Ovary (tissue), 7 donors: ENCODE measurements at regions not wholly inside any gene's neighbourhood (a gene's known extent, or its start where the extent isn't known, plus 50 kb on each side); places are given as distances from the start of the nearest gene placed in this dataset.
"Not testable (repeated sequence)": the region's sequence is repeated elsewhere in the genome, so short reads cannot be mapped to it uniquely, and the experiment has no call there.

ENCODE experiments used
- DNase-seq, 5 donors: peaks; one replicate each; pipeline ENCODE4 v3.0.0-alpha.2; 2019 to 2020
- H3K27ac ChIP-seq, 2 donors: fragments of 200-600 bp; one replicate each; pipeline versions ENCODE4 v1.5.1 to v1.8.0; 2019 to 2022
- H3K27me3 ChIP-seq: fragments of 200-600 bp; one replicate; pipeline ENCODE4 v1.8.0; 2022
- H3K36me3 ChIP-seq: fragments of 200-600 bp; sonication (generic); one replicate; pipeline ENCODE4 v1.5.1; 2019
- H3K4me1 ChIP-seq: one replicate; pipeline ENCODE4 v1.8.1; 2013; ENCODE audit warnings: mild to moderate bottlenecking, moderate library complexity; ENCODE audit not compliant: insufficient read depth
- H3K4me3 ChIP-seq: fragments of 200-600 bp; sonication (generic); one replicate; pipeline ENCODE4 v1.5.1; 2017
- H3K9me3 ChIP-seq, 2 donors: fragments of 200-600 bp in 1 of 2; sonication (generic) in 1 of 2; one replicate each; pipeline versions ENCODE4 v1.5.1 to v1.8.1; 2013 to 2019; ENCODE audit warnings: mild to moderate bottlenecking in 1 of 2, moderate library complexity in 1 of 2
- CTCF ChIP-seq, 3 donors: fragments of 450-650 bp in 2 of 3; fragments of 200-600 bp in 1 of 3; IDR thresholded peaks; one replicate each; pipeline versions ENCODE4 v1.5.1 to v1.8.0; 2016 to 2022; ENCODE audit warnings: antibody characterized with exemption in 3 of 3, mild to moderate bottlenecking in 1 of 3
- EP300 ChIP-seq: sonication (generic); formaldehyde crosslinking; IDR thresholded peaks from one replicate; pipeline ENCODE4 v1.6.1; 2017; ENCODE audit warnings: antibody characterized with exemption
- POLR2A ChIP-seq: fragments of 450-650 bp; IDR thresholded peaks from one replicate; pipeline ENCODE4 v1.6.1; 2017; ENCODE audit warnings: antibody characterized with exemption, mild to moderate bottlenecking, moderate library complexity
- WGBS, 3 donors: extraction: QIAGEN DNeasy Blood & Tissue Kit in 1 of 3; methylation state at CpG; one replicate each; pipeline versions ENCODE4 v1.1.5 to v1.1.7; 2013 to 2017; 5-methylcytosine and 5-hydroxymethylcytosine counted together
- intact Hi-C, 4 donors: fragments of 100-400 bp; cut with DNase I; formaldehyde crosslinking; loops; one replicate each; pipeline versions ENCODE4 v1.11.0 to v1.15.1; 2022 to 2023
- donor health status: DM: no; HTN: no; CAD: no; lungs with moderate emphysema.
- donor health status: DM: no; HTN: no; CAD: no.
- donor health status: Bipolar disorder and iron deficiency.
- donor health status: DM: no; HTN: no; CAD: no.
- donor health status: DM: yes; HTN: yes; CAD: no.

- intact Hi-C loops, result no loop called here
- WGBS, 3 donors, result 28 to 42% (median 37%) methylated on average over 2 of the region's 2 CpGs
These were observed 163.8 kb downstream of the MSN start for GRCh38 chrX:65831268-65831667.

GRCh38 chrX:65828599-65828998 is 161.1 kb downstream of the MSN start:
- Histone ChIP-seq H3K36me3 (no peaks in the 10 kb centered on the region), H3K4me1 (no peaks in the 10 kb centered on the region), H3K27me3 (no peaks in the 10 kb centered on the region), H3K9me3 (no peaks in the 10 kb centered on the region), H3K4me3 (no peak overlapping the region), H3K27ac (no peak overlapping the region)
- intact Hi-C loops, result no loop called here
- 59 to 71% (median 62%) methylated on average over 3 of the region's 3 CpGs for WGBS, 3 donors
- no peak for TF ChIP-seq CTCF (IDR thresholded peaks at IDR 0.05)
- TF ChIP-seq POLR2A, result no peak
- TF ChIP-seq EP300, result no peak
- no peak for DNase-seq

More at GRCh38 chrX:65831268-65831667, 163.8 kb downstream of the MSN start:
- no peaks in the 10 kb centered on the region for H3K9me3 ChIP-seq
- H3K4me1 ChIP-seq, result no peaks in the 10 kb centered on the region
- no peaks in the 10 kb centered on the region for H3K27me3 ChIP-seq
- no peak overlapping the region for H3K4me3 ChIP-seq
- no peak for DNase-seq
- no peak for TF ChIP-seq EP300
- TF ChIP-seq CTCF (IDR thresholded peaks at IDR 0.05), result no peak
- TF ChIP-seq POLR2A, result no peak
- H3K27ac ChIP-seq, result no peak overlapping the region
- H3K36me3 ChIP-seq, result no peaks in the 10 kb centered on the region

- WGBS, 3 donors, result 88 to 95% (median 91%) methylated on average over 4 of the region's 4 CpGs
- H3K4me1 ChIP-seq, intact Hi-C loops, H3K4me3 ChIP-seq, H3K27me3 ChIP-seq, H3K9me3 ChIP-seq, H3K36me3 ChIP-seq, H3K27ac ChIP-seq, DNase-seq: not testable (repeated sequence)
These were observed 157.8 kb downstream of the MSN start for GRCh38 chrX:65825226-65825625.

GRCh38 chrX:65821721-65822496 is 154.5 kb downstream of the MSN start:
- no peaks in the 10 kb centered on the region for H3K9me3 ChIP-seq
- 28 to 44% (median 40%) methylated on average over 46 to 48 of the region's 48 CpGs for WGBS, 3 donors

GRCh38 chrX:65819983-65820382 is 152.5 kb downstream of the MSN start:
- H3K27me3 ChIP-seq, H3K27ac ChIP-seq, H3K9me3 ChIP-seq, H3K4me3 ChIP-seq, H3K4me1 ChIP-seq, intact Hi-C loops, H3K36me3 ChIP-seq, DNase-seq: not testable (repeated sequence)
- 72 to 88% (median 77%) methylated on average over 1 of the region's 1 CpG for WGBS, 3 donors

More at GRCh38 chrX:65821721-65822496, 154.5 kb downstream of the MSN start:
- TF ChIP-seq EP300 (no peak), CTCF (IDR thresholded peaks at IDR 0.05) (no peak), POLR2A (no peak)
- peak overlapping the region; percentile 20 for H3K4me3 ChIP-seq
- no peaks in the 10 kb centered on the region for H3K27me3 ChIP-seq
- intact Hi-C loops, result no loop called here
- H3K4me1 ChIP-seq, result no peaks in the 10 kb centered on the region
- no peak for DNase-seq
- H3K36me3 ChIP-seq, result no peaks in the 10 kb centered on the region
- no peak overlapping the region for H3K27ac ChIP-seq
